NCI-H1105 treated with DMSO at 0.1 percent for 48 hours (cell line): ENCODE measurements at regions not wholly inside any gene's neighbourhood (a gene's known extent, or its start where the extent isn't known, plus 50 kb on each side); places are given as distances from the start of the nearest gene placed in this dataset.
"Not testable (repeated sequence)": the region's sequence is repeated elsewhere in the genome, so short reads cannot be mapped to it uniquely, and the experiment has no call there.

Experiments
- DNase-seq: peaks from one replicate; lab custom pipeline; 2025; lab: John Stamatoyannopoulos, UW

GRCh38 chr1:232715154-232715553 lies 85.2 kb upstream of the SIPA1L2 start:
- no peak for DNase-seq

GRCh38 chr1:232717911-232718310 lies 87.3 kb upstream of the MAP10 start:
- not testable (repeated sequence) for DNase-seq

- no peak for DNase-seq
These were observed 86.0 kb upstream of the MAP10 start for GRCh38 chr1:232718928-232719927.

- no peak for DNase-seq
These were observed 82.6 kb upstream of the MAP10 start for GRCh38 chr1:232722626-232723025.

DNA sequence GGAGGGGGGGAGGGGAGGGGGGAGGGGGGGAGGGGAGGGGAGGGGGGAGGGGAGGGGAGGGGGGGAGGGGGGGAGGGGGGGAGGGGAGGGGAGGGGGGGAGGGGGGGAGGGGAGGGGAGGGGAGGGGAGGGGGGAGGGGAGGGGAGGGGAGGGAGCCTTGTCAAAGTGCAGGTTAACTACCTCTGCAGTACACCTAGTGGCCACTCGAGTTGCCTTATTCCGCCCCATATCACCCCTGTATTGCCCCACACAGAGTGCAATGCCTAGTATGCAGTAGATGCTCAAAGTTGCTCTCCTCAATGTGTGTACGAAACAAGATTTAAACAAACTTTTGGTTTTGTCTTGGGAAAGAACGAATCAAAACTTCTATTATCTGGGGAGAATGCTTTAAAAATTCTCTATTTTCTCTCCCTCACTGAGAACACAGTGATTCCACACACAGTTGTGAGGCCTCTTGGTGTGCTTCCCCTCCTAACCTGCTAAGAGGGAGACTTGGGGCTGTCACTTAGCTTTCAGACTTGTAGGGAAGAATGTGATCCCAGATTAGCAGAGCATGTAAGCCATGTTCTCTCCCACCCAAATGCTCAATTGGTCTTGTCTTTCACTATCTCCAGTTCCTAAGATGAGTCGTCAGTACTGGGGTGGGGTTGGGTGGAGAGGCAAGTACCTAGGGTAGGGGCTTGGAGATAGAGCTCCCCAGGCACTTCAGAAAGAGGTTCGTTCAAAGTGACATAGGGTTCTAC lies 79.7 kb upstream of the MAP10 start:
- no peak for DNase-seq

- DNase-seq, result no peak
These were observed 79.0 kb upstream of the MAP10 start for GRCh38 chr1:232726048-232726779.

GRCh38 chr1:232728507-232729263 lies 76.5 kb upstream of the MAP10 start:
- no peak for DNase-seq

DNA sequence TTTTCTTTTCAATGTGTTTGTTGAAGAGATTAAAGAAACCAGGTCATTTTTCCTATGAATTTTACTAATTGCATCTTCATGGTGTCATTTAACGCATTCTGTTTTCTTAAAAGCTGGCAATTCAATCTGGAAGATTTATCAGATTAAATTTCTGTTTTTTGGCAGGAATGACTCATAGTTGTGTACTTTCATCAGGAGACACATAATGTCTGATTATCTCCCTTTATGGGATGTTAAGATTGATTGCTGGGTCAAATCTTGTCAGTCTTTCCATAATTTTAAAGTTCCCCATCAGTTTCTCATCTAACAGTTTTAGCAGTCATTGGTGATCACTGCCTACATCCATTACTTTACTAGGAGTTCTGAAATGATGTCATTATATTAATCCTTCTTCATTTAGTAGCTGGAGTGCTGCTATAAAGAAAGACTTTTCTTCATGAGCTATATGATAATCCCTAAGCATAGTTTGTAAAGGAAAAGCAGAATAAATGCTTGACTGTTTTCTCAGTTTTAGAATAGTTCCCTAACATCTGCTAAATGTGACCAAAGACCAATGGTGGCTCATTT lies 72.8 kb upstream of the MAP10 start:
- no peak for DNase-seq

- no peak for DNase-seq
These were observed 67.3 kb upstream of the MAP10 start for GRCh38 chr1:232737917-232738316.

- no peak for DNase-seq
These were observed 61.2 kb upstream of the MAP10 start for GRCh38 chr1:232743999-232744398.

DNA sequence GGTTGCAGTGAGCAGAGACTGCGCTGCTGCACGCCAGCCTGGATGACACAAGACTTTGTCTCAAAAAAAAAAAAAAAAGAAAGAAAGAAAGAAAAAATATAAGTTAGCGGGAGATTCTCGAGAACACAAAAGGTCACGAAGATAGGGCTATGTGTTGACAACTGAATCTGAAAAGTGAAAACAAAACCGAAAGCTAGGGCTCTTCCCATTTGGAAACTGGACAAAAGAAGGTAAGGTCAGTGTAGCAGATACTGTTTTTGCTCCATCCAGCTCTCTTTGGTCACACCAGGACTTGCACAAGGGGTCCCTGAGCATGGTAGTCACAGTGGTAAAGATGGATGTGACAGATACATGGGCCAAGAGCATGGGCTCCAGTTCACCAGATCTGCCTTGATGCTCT lies 60.4 kb upstream of the MAP10 start:
- no peak for DNase-seq

DNA sequence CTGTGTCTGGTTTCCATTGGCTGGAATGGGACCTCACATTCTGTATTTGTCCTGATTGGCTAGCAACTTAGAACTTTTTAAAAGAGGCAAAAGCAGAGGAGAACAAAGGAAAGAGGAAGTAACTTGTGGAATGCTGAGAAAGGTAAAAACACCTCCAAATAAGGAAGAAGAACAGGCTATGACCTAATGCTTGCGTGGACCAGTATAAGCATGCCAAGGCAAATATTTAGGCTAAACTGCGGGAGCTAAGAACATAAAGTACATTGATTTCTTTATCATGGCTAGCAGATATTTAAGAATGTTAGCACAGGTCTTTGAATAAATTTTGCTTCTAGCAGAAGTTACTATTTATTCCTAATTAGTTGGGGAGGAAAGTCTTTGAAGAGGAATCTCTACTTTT lies 59.5 kb upstream of the MAP10 start:
- DNase-seq, result not testable (repeated sequence)

DNA sequence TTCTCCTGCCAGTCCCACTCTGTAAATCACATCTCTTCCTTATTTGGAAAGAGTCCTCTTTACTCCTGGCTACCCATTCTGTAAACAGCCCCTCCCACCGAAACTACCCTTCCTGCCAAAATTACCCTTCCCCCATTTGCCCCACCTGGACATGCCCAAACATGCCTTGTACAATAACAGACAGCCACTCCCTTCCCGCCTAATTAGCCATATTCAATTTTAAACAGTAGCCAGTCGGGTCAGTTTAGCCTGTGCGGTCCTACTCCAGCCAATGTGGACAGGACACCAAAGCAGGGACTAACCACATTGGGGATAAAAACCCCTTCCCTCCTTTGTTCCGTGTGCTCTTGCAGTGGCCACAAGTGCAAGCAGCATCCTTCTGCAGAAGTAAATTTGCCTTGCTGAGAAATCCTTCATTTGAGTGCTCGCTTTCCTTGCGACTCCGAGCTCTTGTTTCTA lies 56.3 kb upstream of the MAP10 start:
- DNase-seq, result no peak

DNA sequence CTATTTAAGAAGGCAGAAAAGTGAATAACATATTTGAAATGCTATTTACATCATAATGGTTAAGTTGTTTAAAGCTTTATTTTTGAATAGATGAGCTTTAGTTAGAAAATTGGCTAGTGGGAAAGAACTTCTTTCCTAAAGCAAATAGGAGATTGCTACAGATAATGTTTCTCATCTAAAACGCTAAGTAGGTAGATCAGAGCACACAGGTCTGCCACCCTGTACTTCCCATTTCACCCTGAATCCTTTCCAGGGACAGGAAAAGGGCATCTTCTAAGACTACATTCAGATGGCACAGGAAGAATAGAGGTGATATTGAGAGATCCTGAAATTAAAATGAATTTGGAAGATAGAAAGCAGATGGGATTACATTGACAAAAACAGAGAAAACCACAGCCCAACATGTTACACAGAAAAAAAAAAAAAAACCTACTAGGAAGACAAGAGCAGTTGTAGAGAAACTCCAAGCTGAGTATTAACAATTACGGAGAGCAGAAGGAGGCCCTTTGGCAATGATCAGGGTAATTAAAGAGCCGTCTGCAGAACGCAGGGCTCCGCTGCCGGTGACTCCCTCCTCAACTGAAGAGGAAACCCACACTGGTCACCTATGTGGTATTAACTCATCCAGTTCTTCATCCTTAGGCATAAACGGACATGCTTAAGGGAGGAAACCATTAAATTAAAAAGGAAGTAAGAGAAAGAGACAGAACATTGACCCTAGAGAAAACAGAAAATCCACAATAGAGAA lies 53.6 kb upstream of the MAP10 start:
- DNase-seq, result no peak

DNA sequence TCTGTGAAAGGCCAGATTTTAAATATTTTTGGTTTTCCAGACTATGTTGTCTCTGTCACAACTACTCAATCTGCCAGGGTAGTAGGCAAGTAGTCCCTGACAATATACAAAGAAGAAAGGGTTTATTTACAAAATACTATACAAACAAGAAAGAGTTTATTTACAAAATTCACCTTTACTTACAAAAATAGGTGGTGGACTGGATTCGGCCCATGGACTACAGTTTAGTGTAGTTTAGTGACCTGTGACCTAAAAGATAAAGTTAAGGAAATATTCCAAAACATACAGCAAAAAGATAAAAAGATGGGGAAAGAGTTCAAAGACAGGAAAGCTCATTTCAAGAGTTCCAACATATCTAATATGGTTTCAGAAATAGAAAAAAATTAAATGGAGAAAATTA lies 52.9 kb upstream of the MAP10 start:
- DNase-seq, result no peak

GRCh38 chr1:232754930-232755329 lies 50.3 kb upstream of the MAP10 start:
- no peak for DNase-seq
